ENCODE measurements at regions not wholly inside any gene's neighbourhood (a gene's known extent, or its start where the extent isn't known, plus 50 kb on each side); places are given as distances from the start of the nearest gene placed in this dataset.

GRCh38 chr11:127217452-127218274, 217.1 kb upstream of the KIRREL3 start:
- no peaks in the 10 kb centered on the region for H3K36me3 ChIP-seq (ENCODE audit: control insufficient read depth, low read length)
- H4K20me1 ChIP-seq (ENCODE audit: control insufficient read depth, insufficient read depth, low read depth, low read length): no peaks in the 10 kb centered on the region
- no peaks in the 10 kb centered on the region for H3K79me2 ChIP-seq (ENCODE audit: control insufficient read depth, low read length)
- H3K27ac ChIP-seq (ENCODE audit: low read depth, low read length): no peak overlapping the region
- H3K27me3 ChIP-seq (ENCODE audit: control insufficient read depth, low read length): no peaks in the 10 kb centered on the region
- no peak for TF ChIP-seq EZH2phosphoT487 (IDR thresholded peaks at IDR 0.05; ENCODE audit: borderline replicate concordance, low read length)
- no peak overlapping the region for H3K4me3 ChIP-seq (ENCODE audit: low read length)
- H3K4me2 ChIP-seq (ENCODE audit: low read length): no peak overlapping the region
- no peaks in the 10 kb centered on the region for H3K4me1 ChIP-seq (ENCODE audit: control insufficient read depth, low read length)
- H3F3A ChIP-seq (ENCODE audit: control insufficient read depth, insufficient read depth): no peaks in the 10 kb centered on the region
- no peaks in the 10 kb centered on the region for H3K9me2 ChIP-seq (replicated peaks; ENCODE audit: control insufficient read depth, low read length)
- no peaks in the 10 kb centered on the region for H3K9me3 ChIP-seq (ENCODE audit: control insufficient read depth, insufficient read depth, low read length)

- no peaks in the 10 kb centered on the region for H4K20me1 ChIP-seq (ENCODE audit: control insufficient read depth, insufficient read depth, low read depth, low read length)
- no peak overlapping the region for H3K27ac ChIP-seq (ENCODE audit: low read depth, low read length)
- H3K9me3 ChIP-seq (ENCODE audit: control insufficient read depth, insufficient read depth, low read length): no peaks in the 10 kb centered on the region
- no peaks in the 10 kb centered on the region for H3K36me3 ChIP-seq (ENCODE audit: control insufficient read depth, low read length)
- no peaks in the 10 kb centered on the region for H3F3A ChIP-seq (ENCODE audit: control insufficient read depth, insufficient read depth)
- H3K27me3 ChIP-seq (ENCODE audit: control insufficient read depth, low read length): no peaks in the 10 kb centered on the region
- H3K4me2 ChIP-seq (ENCODE audit: low read length): no peak overlapping the region
- no peaks in the 10 kb centered on the region for H3K9me2 ChIP-seq (replicated peaks; ENCODE audit: control insufficient read depth, low read length)
- no peak overlapping the region for H3K4me3 ChIP-seq (ENCODE audit: low read length)
- no peak for TF ChIP-seq EZH2phosphoT487 (IDR thresholded peaks at IDR 0.05; ENCODE audit: borderline replicate concordance, low read length)
- TF ChIP-seq, protein P1, sequence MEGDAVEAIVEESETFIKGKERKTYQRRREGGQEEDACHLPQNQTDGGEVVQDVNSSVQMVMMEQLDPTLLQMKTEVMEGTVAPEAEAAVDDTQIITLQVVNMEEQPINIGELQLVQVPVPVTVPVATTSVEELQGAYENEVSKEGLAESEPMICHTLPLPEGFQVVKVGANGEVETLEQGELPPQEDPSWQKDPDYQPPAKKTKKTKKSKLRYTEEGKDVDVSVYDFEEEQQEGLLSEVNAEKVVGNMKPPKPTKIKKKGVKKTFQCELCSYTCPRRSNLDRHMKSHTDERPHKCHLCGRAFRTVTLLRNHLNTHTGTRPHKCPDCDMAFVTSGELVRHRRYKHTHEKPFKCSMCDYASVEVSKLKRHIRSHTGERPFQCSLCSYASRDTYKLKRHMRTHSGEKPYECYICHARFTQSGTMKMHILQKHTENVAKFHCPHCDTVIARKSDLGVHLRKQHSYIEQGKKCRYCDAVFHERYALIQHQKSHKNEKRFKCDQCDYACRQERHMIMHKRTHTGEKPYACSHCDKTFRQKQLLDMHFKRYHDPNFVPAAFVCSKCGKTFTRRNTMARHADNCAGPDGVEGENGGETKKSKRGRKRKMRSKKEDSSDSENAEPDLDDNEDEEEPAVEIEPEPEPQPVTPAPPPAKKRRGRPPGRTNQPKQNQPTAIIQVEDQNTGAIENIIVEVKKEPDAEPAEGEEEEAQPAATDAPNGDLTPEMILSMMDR (IDR thresholded peaks at IDR 0.05; ENCODE audit: low read depth, low read length, poor library complexity, severe bottlenecking): no peak
- H3K4me1 ChIP-seq (ENCODE audit: control insufficient read depth, low read length): no peaks in the 10 kb centered on the region
- H3K79me2 ChIP-seq (ENCODE audit: control insufficient read depth, low read length): no peaks in the 10 kb centered on the region
Measured at GRCh38 chr11:127205688-127206217, 205.2 kb upstream of the KIRREL3 start.

DNA sequence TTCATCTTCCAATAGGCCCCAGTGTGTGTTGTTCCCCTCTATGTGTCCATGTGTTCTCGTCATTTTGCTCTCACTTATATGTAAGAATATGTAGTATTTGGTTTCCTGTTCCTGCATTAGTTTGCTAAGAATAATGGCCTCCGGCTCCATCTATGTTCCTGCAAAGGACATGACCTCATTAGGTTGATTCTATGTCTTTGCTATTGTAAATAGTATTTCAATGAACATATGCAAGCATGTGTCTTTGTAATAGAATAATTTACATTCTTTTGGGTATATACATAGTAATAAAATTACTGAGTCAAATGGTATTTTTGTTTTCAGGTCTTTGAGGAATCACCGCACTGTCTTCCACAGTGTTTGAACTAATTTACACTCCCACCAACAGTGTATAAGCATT, 202.9 kb upstream of the KIRREL3 start:
- no peak overlapping the region for H3K4me2 ChIP-seq (ENCODE audit: low read length)
- H3K36me3 ChIP-seq (ENCODE audit: control insufficient read depth, low read length): no peaks in the 10 kb centered on the region
- H3K79me2 ChIP-seq (ENCODE audit: control insufficient read depth, low read length): no peaks in the 10 kb centered on the region
- TF ChIP-seq EZH2phosphoT487 (IDR thresholded peaks at IDR 0.05; ENCODE audit: borderline replicate concordance, low read length): no peak
- TF ChIP-seq, protein P1 (IDR thresholded peaks at IDR 0.05; ENCODE audit: low read depth, low read length, poor library complexity, severe bottlenecking): no peak
- no peaks in the 10 kb centered on the region for H3K9me3 ChIP-seq (ENCODE audit: control insufficient read depth, insufficient read depth, low read length)
- no peak overlapping the region for H3K27ac ChIP-seq (ENCODE audit: low read depth, low read length)
- no peaks in the 10 kb centered on the region for H3F3A ChIP-seq (ENCODE audit: control insufficient read depth, insufficient read depth)
- no peak overlapping the region for H3K4me3 ChIP-seq (ENCODE audit: low read length)
- no peaks in the 10 kb centered on the region for H3K9me2 ChIP-seq (replicated peaks; ENCODE audit: control insufficient read depth, low read length)
- no peaks in the 10 kb centered on the region for H3K4me1 ChIP-seq (ENCODE audit: control insufficient read depth, low read length)
- H4K20me1 ChIP-seq (ENCODE audit: control insufficient read depth, insufficient read depth, low read depth, low read length): no peaks in the 10 kb centered on the region
- H3K27me3 ChIP-seq (ENCODE audit: control insufficient read depth, low read length): no peaks in the 10 kb centered on the region

DNA sequence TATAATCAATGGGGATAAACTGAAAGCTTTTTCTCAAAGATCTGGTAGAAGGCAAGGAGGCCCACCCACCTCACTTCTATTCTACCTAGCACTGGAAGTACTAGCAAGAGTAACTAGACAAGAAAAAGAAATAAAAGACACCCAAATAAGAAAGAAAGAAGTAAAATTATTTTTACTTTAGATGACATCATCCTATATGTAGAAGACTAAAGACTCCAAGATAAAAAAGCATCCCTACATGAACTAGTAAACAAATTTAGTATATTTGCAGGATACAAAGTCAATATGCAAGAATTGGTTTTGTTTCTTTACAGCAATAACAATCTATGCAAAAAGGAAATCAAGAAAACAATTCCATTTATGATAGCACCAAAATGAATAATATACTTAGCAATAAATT, 201.5 kb upstream of the KIRREL3 start:
- Histone ChIP-seq H3K9me3 (ENCODE audit: control insufficient read depth, insufficient read depth, low read length) (no peaks in the 10 kb centered on the region), H3K27ac (ENCODE audit: low read depth, low read length) (no peak overlapping the region), H3K36me3 (ENCODE audit: control insufficient read depth, low read length) (no peaks in the 10 kb centered on the region), H3K4me1 (ENCODE audit: control insufficient read depth, low read length) (no peaks in the 10 kb centered on the region), H4K20me1 (ENCODE audit: control insufficient read depth, insufficient read depth, low read depth, low read length) (no peaks in the 10 kb centered on the region), H3K4me2 (ENCODE audit: low read length) (no peak overlapping the region), H3K79me2 (ENCODE audit: control insufficient read depth, low read length) (no peaks in the 10 kb centered on the region), H3K4me3 (ENCODE audit: low read length) (no peak overlapping the region), H3K9me2 (replicated peaks; ENCODE audit: control insufficient read depth, low read length) (no peaks in the 10 kb centered on the region), H3K27me3 (ENCODE audit: control insufficient read depth, low read length) (no peaks in the 10 kb centered on the region), H3F3A (ENCODE audit: control insufficient read depth, insufficient read depth) (no peaks in the 10 kb centered on the region)
- TF ChIP-seq EZH2phosphoT487 (IDR thresholded peaks at IDR 0.05; ENCODE audit: borderline replicate concordance, low read length): no peak
- TF ChIP-seq, protein P1 (IDR thresholded peaks at IDR 0.05; ENCODE audit: low read depth, low read length, poor library complexity, severe bottlenecking): no peak

Measured in DOHH2 (cell line).